Activated naive CD8-positive, alpha-beta T cell treated with anti-CD3 and anti-CD28 coated beads for 36 hours (primary cell): ENCODE measurements at regions not wholly inside any gene's neighbourhood (a gene's known extent, or its start where the extent isn't known, plus 50 kb on each side); places are given as distances from the start of the nearest gene placed in this dataset.

ENCODE experiments used
- DNase-seq: peaks from one replicate; pipeline ENCODE4 v3.0.0; 2021
- H3K27ac Mint-ChIP-seq: one replicate; pipeline ENCODE4 v1.8.0; 2022; ENCODE audit warnings: mild to moderate bottlenecking, moderate library complexity, mixed read lengths
- H3K27me3 Mint-ChIP-seq: one replicate; pipeline ENCODE4 v1.8.0; 2022; ENCODE audit warnings: mild to moderate bottlenecking, mixed read lengths
- H3K36me3 Mint-ChIP-seq: one replicate; pipeline ENCODE4 v1.8.0; 2021; ENCODE audit warnings: mild to moderate bottlenecking, mixed read lengths
- H3K4me1 Mint-ChIP-seq: one replicate; pipeline ENCODE4 v1.8.0; 2021; ENCODE audit warnings: mixed read lengths
- H3K4me3 Mint-ChIP-seq: one replicate; pipeline ENCODE4 v1.8.0; 2022; ENCODE audit warnings: mild to moderate bottlenecking, moderate library complexity, mixed read lengths
- H3K9me3 Mint-ChIP-seq: one replicate; pipeline ENCODE4 v1.8.0; 2022; ENCODE audit warnings: mixed read lengths

DNA sequence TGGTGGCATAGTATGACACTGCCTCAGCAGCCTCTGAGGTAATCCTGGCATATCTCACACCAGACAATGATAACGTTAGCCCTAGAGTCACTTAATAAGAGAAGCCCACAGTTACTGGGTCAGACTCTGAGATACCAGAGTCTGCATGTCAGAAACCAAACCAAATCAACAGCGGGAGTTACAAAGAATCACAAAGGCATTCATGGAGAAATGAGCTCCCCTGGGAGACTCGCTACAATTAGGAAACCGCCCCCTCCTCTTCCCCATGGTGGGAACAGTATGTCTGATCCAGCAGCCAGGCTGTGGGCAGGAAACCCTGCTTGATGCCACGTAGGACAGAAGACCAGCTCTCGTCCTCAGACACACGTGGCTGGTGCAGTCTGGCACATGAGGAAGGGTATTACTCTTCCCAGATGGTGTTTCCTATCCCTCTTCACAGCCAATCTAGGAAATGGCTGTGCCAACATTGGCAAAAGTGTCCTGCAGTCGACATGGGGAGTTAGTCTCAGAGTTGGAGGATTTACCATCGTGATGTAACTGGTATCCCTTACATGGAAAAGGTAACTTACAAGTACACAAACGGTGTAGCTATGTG is 485.4 kb downstream of the ZNF608 start:
- Mint-ChIP-seq H3K4me1 (no peaks in the 10 kb centered on the region), H3K27ac (no peak overlapping the region), H3K9me3 (peaks cover 6% of the 10 kb centered on the region), H3K4me3 (no peak overlapping the region), H3K27me3 (no peaks in the 10 kb centered on the region), H3K36me3 (no peaks in the 10 kb centered on the region)
- no peak for DNase-seq

DNA sequence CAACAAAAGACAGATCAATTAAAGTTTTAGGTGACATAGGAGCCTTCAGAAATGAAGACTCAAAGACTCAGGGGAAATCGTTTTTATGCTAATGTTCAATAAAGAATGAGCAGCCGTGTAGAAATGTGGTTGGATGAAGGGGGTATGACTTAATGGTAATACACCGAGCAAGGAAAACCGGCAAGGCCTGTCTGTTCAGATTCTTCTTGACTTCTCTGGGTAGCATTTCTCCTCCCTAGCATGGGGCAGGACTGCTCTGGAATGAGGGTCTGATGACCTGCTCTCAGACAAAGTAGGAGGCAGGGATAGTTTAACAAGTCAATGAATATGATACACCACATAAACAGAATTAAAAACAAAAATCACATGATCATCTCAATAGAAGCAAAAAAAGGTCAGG is 487.4 kb downstream of the ZNF608 start:
- Mint-ChIP-seq H3K36me3 (no peaks in the 10 kb centered on the region), H3K4me3 (no peak overlapping the region), H3K27me3 (no peaks in the 10 kb centered on the region), H3K9me3 (peaks cover 6% of the 10 kb centered on the region), H3K4me1 (no peaks in the 10 kb centered on the region), H3K27ac (no peak overlapping the region)
- DNase-seq = no peak

DNA sequence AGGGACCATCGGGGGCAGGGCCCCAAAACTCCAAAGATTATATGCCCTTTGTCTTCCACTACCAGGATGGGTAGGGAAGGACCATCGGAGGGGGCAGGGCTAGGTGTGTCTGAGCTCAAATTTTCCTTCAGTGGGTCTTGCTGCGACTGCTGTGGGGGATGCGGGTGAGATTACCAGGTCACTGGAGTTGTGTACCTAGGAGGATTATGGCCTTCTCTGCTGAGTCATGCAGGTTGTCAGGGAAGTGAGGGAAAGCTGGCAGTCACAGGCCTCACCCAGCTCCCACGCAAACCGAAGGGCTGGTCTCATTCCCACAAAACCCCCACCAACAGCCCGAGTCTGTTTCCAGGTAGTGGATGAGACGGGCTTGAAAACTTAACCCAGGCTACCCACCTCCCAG is 489.4 kb downstream of the ZNF608 start:
- no peak for DNase-seq
- H3K27ac Mint-ChIP-seq = no peak overlapping the region
- no peaks in the 10 kb centered on the region for H3K4me1 Mint-ChIP-seq
- peaks cover 6% of the 10 kb centered on the region for H3K9me3 Mint-ChIP-seq
- H3K36me3 Mint-ChIP-seq = no peaks in the 10 kb centered on the region
- H3K27me3 Mint-ChIP-seq = no peaks in the 10 kb centered on the region
- no peak overlapping the region for H3K4me3 Mint-ChIP-seq

DNA sequence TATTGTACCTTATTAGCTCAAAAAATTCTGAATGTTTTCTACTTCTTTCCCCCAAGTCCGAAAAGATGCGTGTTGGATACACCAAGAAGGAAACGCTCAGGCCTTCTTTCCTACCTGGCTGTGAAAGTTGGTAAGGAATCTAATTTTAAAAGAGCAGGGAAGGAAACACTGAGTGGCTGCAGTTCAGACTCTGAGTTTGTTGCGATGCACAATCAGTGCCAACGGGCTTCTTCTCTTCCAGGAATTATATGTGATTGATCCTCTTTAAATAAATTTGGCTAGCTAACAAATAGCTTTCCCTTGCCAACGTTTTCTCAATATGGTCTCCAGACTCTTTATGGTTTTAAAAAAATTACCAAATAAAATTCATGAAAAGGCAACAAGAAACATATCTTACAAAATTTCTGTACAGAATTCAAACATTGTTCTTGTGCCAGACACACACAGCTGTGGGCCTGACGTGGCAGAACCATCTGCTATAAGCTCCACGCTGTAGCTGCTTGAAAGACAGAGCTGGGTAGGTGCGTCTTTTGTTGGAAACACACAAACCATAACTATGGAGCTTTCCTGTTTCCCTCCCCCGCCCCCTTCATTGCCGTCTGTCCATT is 493.1 kb downstream of the ZNF608 start:
- Mint-ChIP-seq H3K27me3 (no peaks in the 10 kb centered on the region), H3K9me3 (peaks cover 7% of the 10 kb centered on the region), H3K4me1 (no peaks in the 10 kb centered on the region), H3K36me3 (no peaks in the 10 kb centered on the region), H3K27ac (no peak overlapping the region), H3K4me3 (no peak overlapping the region)
- no peak for DNase-seq

DNA sequence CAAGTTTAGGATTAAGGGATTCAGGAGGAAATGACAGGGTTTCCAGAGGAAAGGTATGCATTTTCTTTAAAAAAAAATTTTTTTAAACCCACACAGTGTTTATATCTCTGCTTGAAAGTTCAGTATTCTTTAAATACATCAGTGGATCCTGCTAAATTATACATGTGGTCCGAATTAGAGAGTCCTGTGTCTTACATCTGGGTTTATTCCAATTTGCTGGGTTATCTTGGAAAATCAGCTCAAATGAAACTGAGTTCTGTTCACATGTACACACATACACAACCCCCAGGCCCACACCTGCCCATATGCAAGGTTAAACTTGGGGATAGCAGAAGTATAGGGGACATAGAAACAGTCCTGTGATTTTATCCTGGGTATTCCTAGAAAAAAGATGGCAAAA is 493.7 kb downstream of the ZNF608 start:
- H3K27ac Mint-ChIP-seq = no peak overlapping the region
- H3K36me3 Mint-ChIP-seq = no peaks in the 10 kb centered on the region
- no peak for DNase-seq
- no peaks in the 10 kb centered on the region for H3K4me1 Mint-ChIP-seq
- H3K27me3 Mint-ChIP-seq = no peaks in the 10 kb centered on the region
- H3K4me3 Mint-ChIP-seq = no peak overlapping the region
- peaks cover 10% of the 10 kb centered on the region for H3K9me3 Mint-ChIP-seq

DNA sequence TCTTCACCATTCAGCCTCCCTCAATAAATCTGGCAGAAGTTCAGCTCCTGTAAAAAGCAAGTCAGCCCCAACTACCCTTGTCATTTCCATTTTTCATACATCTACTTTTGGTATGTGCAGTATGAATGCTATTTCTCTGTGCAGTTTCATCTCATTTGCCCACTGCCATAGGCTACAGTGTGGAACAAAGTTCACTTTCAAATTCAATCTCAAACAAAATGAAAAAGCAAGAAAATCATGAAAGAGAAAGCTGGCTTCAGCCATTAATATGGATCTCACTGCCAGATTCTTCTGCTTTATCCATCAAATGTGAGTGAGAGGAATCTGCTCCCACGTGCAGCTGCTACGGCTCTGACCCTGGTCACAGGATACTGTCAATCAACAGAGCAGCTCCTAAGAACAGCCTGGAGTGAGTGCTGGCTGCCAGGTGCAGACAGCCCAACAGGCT is 494.2 kb downstream of the ZNF608 start:
- H3K27ac Mint-ChIP-seq = no peak overlapping the region
- no peaks in the 10 kb centered on the region for H3K27me3 Mint-ChIP-seq
- no peaks in the 10 kb centered on the region for H3K4me1 Mint-ChIP-seq
- peaks cover 13% of the 10 kb centered on the region for H3K9me3 Mint-ChIP-seq
- no peaks in the 10 kb centered on the region for H3K36me3 Mint-ChIP-seq
- no peak overlapping the region for H3K4me3 Mint-ChIP-seq
- DNase-seq = no peak

DNA sequence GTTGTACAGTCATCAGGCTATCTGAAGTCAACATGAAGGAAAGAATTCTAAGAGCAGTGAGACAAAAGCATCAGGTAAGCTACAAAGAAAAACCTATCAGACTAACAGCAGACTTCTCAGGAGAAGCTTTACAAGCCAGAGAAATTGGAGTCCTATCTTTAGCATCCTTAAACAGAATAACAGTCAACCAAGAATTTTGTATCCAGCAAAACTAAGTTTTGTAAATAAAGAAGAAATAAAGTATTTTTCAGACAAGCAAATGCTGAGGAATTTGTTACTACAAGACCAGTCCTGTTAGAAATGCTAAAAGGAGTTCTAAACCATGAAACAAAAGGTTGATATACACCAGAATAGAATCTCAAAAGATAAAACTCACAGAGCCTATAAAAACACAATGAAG is 501.2 kb downstream of the ZNF608 start:
- Mint-ChIP-seq H3K9me3 (peaks cover 17% of the 10 kb centered on the region), H3K4me3 (no peak overlapping the region), H3K27me3 (no peaks in the 10 kb centered on the region), H3K4me1 (no peaks in the 10 kb centered on the region), H3K36me3 (no peaks in the 10 kb centered on the region), H3K27ac (no peak overlapping the region)
- no peak for DNase-seq

DNA sequence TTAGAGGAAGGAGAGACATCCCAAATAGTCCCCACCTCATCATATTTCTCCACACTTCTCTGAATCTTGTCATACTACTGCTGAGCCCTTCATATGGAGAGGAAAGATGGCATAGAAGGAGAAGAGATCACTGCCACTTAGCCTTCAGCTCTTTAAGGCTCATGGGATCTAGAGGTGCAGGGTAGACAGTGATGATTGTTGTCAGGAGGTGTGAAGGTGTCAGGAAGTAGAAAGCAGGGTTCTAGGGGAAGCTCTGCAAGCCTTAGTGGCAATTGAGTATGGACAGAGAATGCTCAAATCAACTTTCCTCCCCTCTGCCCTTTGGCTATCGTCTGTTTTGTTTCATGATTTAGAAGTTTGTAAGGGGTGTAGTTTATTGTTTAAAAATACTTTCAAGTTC is 505.7 kb downstream of the ZNF608 start:
- no peak overlapping the region for H3K4me3 Mint-ChIP-seq
- no peak for DNase-seq
- H3K27ac Mint-ChIP-seq = no peak overlapping the region
- no peaks in the 10 kb centered on the region for H3K4me1 Mint-ChIP-seq
- H3K9me3 Mint-ChIP-seq = peaks cover 8% of the 10 kb centered on the region
- no peaks in the 10 kb centered on the region for H3K36me3 Mint-ChIP-seq
- H3K27me3 Mint-ChIP-seq = no peaks in the 10 kb centered on the region

DNA sequence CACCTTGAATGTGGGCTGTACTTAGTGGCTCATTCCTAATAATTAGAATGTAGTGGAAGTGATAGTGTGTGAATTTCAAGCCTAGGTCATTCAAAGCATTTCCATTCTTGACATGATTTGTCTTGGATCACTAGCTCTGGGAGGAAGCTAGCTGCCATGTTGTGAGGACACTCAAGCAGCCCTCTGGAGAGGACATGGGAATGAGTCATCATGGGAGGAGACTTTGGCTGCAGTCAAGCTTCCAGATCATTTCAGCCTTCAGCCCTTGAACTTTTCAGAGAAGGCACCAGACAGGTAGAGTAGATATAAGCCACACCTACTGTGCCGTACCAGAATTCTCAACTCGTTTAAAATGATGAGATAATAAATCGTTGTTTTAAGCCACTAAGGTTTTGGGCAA is 506.9 kb downstream of the ZNF608 start:
- Mint-ChIP-seq H3K9me3 (peaks cover 5% of the 10 kb centered on the region), H3K36me3 (no peaks in the 10 kb centered on the region), H3K27me3 (no peaks in the 10 kb centered on the region), H3K4me3 (no peak overlapping the region), H3K27ac (no peak overlapping the region), H3K4me1 (no peaks in the 10 kb centered on the region)
- no peak for DNase-seq

DNA sequence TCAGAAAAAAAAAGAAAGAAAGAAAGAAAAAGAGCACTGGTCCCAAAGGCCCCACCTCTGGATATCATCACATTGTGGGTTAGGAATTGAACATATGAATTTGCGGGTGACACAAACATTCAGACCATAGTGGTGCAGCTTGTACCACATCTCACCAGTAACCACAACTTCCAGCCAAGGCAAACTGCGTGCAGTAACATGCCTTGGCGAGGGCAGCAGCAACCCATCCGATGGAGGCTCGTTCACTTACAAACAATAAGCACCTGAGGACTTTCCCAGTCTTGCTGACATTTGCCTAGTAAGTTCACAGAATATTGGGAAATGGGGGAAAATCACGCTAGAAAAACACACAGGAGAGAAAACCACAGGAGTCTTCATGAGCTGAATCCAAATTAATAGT is 508.1 kb downstream of the ZNF608 start:
- no peak overlapping the region for H3K4me3 Mint-ChIP-seq
- H3K27me3 Mint-ChIP-seq = no peaks in the 10 kb centered on the region
- no peaks in the 10 kb centered on the region for H3K4me1 Mint-ChIP-seq
- H3K9me3 Mint-ChIP-seq = peaks cover 5% of the 10 kb centered on the region
- no peak for DNase-seq
- no peak overlapping the region for H3K27ac Mint-ChIP-seq
- H3K36me3 Mint-ChIP-seq = no peaks in the 10 kb centered on the region

DNA sequence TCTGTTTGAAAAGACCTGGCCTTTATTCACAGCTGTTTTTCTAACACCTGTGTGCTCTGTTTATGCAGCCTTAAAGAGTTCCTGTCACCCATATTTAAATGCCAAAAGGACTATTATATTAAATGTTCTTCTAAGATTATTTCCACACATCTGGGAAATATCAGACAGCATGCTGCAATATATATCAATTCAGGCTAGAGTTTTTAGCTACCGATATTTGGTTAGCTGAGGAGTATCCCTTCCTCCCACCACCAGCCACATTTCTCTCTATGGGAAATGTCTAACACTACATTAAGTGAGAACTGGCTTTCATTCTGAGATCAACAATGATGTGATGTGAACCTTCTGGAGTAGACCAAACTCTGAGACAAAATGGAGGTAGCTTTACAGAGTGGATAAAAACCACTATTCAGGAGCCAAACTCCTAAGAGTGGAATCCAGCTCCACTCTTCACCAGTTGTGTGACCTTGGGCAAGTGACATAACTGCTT is 509.2 kb downstream of the ZNF608 start:
- Mint-ChIP-seq H3K9me3 (peaks cover 5% of the 10 kb centered on the region), H3K4me1 (no peaks in the 10 kb centered on the region), H3K4me3 (no peak overlapping the region), H3K27me3 (peaks cover 1% of the 10 kb centered on the region), H3K36me3 (no peaks in the 10 kb centered on the region), H3K27ac (no peak overlapping the region)
- DNase-seq = no peak

DNA sequence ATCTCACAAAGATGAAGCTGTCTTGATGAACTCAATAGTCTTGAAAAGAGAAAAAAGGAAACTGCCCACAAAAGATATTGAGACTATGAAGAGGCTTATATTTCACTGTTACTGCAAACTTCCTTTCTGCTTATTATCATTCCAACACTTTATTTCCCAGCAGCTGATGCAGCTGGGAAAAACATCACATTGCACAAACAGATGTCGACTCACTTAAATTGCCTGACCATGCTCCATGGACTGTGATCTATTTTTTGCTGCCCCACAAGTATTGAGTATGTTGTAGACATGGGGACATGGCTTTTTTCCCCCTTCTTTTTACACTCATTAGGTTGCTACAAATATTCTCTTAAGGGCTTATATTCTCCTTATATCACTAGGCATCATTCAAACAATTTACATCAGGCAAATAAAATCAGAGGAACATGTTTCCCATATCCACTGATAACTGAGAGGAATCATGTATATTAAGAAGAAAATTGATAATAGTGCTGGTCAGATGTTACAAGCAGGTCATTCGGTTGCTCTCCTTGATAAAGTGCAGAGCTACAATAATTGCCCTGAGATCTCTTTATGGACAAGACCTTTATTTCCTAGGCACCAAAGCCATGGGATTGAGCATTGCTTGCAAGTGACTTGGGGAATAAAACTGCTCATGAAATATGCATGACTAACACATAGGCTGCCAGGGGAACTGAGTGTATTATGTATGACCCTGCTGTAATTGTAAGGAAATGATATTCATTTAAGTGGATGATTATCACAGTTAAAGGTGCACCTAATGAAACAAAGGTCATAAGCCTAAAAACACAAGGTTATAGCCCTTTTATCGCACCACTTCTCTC is 509.9 kb downstream of the ZNF608 start:
- Mint-ChIP-seq H3K36me3 (no peaks in the 10 kb centered on the region), H3K27ac (no peak overlapping the region), H3K27me3 (peaks cover 4% of the 10 kb centered on the region), H3K4me1 (no peaks in the 10 kb centered on the region), H3K4me3 (no peak overlapping the region), H3K9me3 (peaks cover 5% of the 10 kb centered on the region)
- DNase-seq = no peak

DNA sequence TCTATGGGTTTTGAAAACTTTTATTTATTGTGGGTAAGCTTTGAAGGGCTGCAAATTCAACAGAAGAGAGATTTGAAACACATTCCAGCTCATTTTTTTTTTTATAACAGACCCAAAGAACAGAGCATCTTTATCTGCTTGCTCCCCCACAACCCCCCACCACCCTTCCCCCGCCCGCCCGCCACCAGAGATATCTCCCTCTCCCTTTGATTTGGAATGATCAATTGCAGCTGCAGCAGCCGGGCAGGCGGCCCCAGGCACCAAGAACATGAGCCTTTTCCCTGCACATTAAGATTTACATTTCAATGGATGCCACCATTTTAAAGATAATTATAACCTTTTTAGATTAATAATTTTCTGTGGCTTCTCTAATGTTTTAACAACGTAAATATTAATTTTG is 510.9 kb downstream of the ZNF608 start:
- H3K27ac Mint-ChIP-seq = no peak overlapping the region
- H3K36me3 Mint-ChIP-seq = no peaks in the 10 kb centered on the region
- H3K27me3 Mint-ChIP-seq = peaks cover 4% of the 10 kb centered on the region
- no peaks in the 10 kb centered on the region for H3K4me1 Mint-ChIP-seq
- no peak overlapping the region for H3K4me3 Mint-ChIP-seq
- peaks cover 5% of the 10 kb centered on the region for H3K9me3 Mint-ChIP-seq
- DNase-seq = no peak

DNA sequence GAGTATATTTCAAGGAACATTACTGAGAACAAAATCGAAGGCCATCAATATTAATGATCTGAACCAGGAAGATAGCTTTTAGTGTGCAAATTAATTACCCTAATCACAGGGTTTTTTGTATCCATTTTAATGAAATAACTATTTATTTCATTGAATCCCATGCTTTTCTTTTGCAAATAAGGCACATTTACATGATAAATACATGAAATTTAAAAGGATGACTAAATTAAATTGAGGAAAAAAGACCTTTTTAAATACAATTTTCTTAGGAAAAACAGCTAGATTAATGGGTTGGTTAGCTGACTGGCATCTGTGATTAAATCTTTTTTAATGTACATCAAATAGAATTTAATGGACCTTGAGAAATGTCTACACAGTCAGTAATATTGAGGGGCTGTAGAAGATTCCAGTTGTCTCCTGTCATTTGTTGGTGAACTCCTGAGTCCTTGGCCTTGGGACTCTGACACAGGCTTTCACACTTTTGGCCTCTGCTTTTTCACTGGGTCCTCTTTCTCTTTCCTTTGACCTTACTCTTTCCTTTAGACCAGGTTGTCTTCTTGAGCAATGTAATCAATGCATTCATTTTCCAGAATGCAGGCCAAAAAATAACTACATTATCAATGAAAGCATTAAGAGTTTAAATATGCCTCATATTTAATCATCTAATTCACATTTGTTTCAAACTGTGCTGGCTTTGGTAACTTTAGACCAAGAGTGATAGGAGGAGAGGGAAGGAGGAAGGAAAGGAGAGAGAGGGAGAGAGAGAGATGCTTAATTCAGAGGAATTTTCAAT is 511.5 kb downstream of the ZNF608 start:
- H3K27me3 Mint-ChIP-seq = peaks cover 4% of the 10 kb centered on the region
- DNase-seq = no peak
- no peaks in the 10 kb centered on the region for H3K36me3 Mint-ChIP-seq
- no peak overlapping the region for H3K27ac Mint-ChIP-seq
- H3K4me3 Mint-ChIP-seq = no peak overlapping the region
- H3K9me3 Mint-ChIP-seq = peaks cover 5% of the 10 kb centered on the region
- H3K4me1 Mint-ChIP-seq = no peaks in the 10 kb centered on the region
